ENCODE measurements at regions not wholly inside any gene's neighbourhood (a gene's known extent, or its start where the extent isn't known, plus 50 kb on each side); places are given as distances from the start of the nearest gene placed in this dataset.
"Not testable (repeated sequence)": the region's sequence is repeated elsewhere in the genome, so short reads cannot be mapped to it uniquely, and the experiment has no call there.

- DNase-seq = not testable (repeated sequence)
Observed at GRCh38 chr21:27317601-27318000, 350.7 kb upstream of the ADAMTS5 start.

- DNase-seq = no peak
Observed at GRCh38 chr21:27315373-27315772, 348.5 kb upstream of the ADAMTS5 start.

- DNase-seq = no peak
Observed at GRCh38 chr21:27314131-27314530, 347.2 kb upstream of the ADAMTS5 start.

- no peak for DNase-seq
Observed at GRCh38 chr21:27306791-27307775, 340.2 kb upstream of the ADAMTS5 start.

GRCh38 chr21:27306206-27306605 lies 339.3 kb upstream of the ADAMTS5 start:
- no peak for DNase-seq

GRCh38 chr21:27301220-27301619 lies 334.3 kb upstream of the ADAMTS5 start:
- DNase-seq = no peak

GRCh38 chr21:27300770-27301169 lies 333.9 kb upstream of the ADAMTS5 start:
- no peak for DNase-seq

GRCh38 chr21:27298465-27298864 lies 331.6 kb upstream of the ADAMTS5 start:
- no peak for DNase-seq

- no peak for DNase-seq
Observed at GRCh38 chr21:27293239-27293638, 326.4 kb upstream of the ADAMTS5 start.

GRCh38 chr21:27292783-27293182 lies 325.9 kb upstream of the ADAMTS5 start:
- DNase-seq = no peak

- no peak for DNase-seq
Observed at GRCh38 chr21:27292229-27292628, 325.3 kb upstream of the ADAMTS5 start.

- DNase-seq = no peak
Observed at GRCh38 chr21:27291006-27291405, 324.1 kb upstream of the ADAMTS5 start.

- no peak for DNase-seq
Observed at GRCh38 chr21:27290028-27290427, 323.1 kb upstream of the ADAMTS5 start.

- DNase-seq = no peak
Observed at GRCh38 chr21:27286760-27287159, 319.9 kb upstream of the ADAMTS5 start.

- DNase-seq = no peak
Observed at GRCh38 chr21:27277110-27277509, 310.2 kb upstream of the ADAMTS5 start.

GRCh38 chr21:27275294-27275927 lies 308.5 kb upstream of the ADAMTS5 start:
- DNase-seq = no peak

- DNase-seq = no peak
Observed at GRCh38 chr21:27269644-27270043, 302.8 kb upstream of the ADAMTS5 start.

- no peak for DNase-seq
Observed at GRCh38 chr21:27268290-27268689, 301.4 kb upstream of the ADAMTS5 start.

GRCh38 chr21:27265949-27266348 lies 299.1 kb upstream of the ADAMTS5 start:
- DNase-seq = no peak

GRCh38 chr21:27265492-27265891 lies 298.6 kb upstream of the ADAMTS5 start:
- DNase-seq = no peak

GRCh38 chr21:27261676-27262075 lies 294.8 kb upstream of the ADAMTS5 start:
- no peak for DNase-seq

GRCh38 chr21:27260728-27261127 lies 293.8 kb upstream of the ADAMTS5 start:
- no peak for DNase-seq

GRCh38 chr21:27258742-27259448 lies 292.0 kb upstream of the ADAMTS5 start:
- DNase-seq = no peak

Data from CD4-positive, alpha-beta T cell treated with Interferon gamma for 1 hour (primary cell).